HG02623 (cell line): ENCODE measurements at regions not wholly inside any gene's neighbourhood (a gene's known extent, or its start where the extent isn't known, plus 50 kb on each side); places are given as distances from the start of the nearest gene placed in this dataset.
"Not testable (repeated sequence)": the region's sequence is repeated elsewhere in the genome, so short reads cannot be mapped to it uniquely, and the experiment has no call there.

Experiments
- ATAC-seq: cut with Tn5 transposase; IDR thresholded peaks from one replicate; pipeline ENCODE4 v1.9.1; 2021; ENCODE audit warnings: moderate library complexity; ENCODE audit not compliant: unreplicated experiment

GRCh38 chr2:193845604-193846003 is 1650.9 kb upstream of the TMEFF2 start:
- ATAC-seq: no peak

GRCh38 chr2:193843675-193844074 is 1648.9 kb upstream of the TMEFF2 start:
- ATAC-seq: no peak

- no peak for ATAC-seq
Measured at GRCh38 chr2:193841384-193842150, 1646.8 kb upstream of the TMEFF2 start.

- ATAC-seq: no peak
Measured at GRCh38 chr2:193837111-193837738, 1642.5 kb upstream of the TMEFF2 start.

- not testable (repeated sequence) for ATAC-seq
Measured at GRCh38 chr2:193836424-193837006, 1641.8 kb upstream of the TMEFF2 start.

- not testable (repeated sequence) for ATAC-seq
Measured at GRCh38 chr2:193833895-193834294, 1639.2 kb upstream of the TMEFF2 start.

GRCh38 chr2:193824474-193824873 is 1629.7 kb upstream of the TMEFF2 start:
- ATAC-seq: no peak

GRCh38 chr2:193818801-193819499 is 1624.2 kb upstream of the TMEFF2 start:
- no peak for ATAC-seq

DNA sequence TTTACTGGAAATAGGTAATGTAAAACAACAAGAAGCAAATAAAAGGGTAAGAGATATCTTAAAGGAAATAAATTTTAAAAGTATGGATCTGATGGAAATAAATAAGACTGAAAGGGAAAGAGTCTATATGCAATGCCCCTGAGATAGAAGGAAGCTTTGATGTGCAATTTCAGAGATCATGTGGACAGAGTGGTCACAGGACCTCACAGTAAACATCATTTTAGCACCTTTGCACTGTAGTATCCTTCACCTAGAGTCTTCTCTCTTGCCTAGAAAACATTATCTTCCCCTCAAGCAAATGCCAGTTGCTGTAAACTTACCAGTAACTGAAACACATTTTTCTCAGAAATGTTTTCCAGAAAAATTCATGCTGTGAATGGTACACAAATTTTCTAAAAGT is 1621.3 kb upstream of the TMEFF2 start:
- no peak for ATAC-seq

DNA sequence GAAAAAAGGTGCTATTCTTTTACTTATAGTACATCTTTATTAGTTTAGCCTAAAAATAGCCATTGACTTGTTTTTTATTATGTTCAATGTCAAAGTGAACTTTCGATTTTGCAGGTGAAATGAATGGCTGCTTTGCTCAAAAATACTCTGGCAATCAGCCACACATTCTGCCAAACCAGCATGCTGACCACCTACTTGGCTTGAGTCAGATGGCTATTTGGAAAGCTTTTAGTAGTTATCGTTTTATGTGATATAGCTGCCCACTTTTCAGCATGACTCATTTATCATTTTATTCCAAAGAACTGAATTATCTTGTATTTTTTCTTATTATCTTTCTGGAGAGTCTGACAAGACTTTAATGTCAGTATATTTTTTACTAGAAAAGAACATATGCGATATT is 1615.8 kb upstream of the TMEFF2 start:
- no peak for ATAC-seq

- no peak for ATAC-seq
Measured at GRCh38 chr2:193808877-193809276, 1614.1 kb upstream of the TMEFF2 start.

- ATAC-seq: no peak
Measured at GRCh38 chr2:193806088-193806774, 1611.5 kb upstream of the TMEFF2 start.

- no peak for ATAC-seq
Measured at GRCh38 chr2:193796847-193797246, 1602.1 kb upstream of the TMEFF2 start.

DNA sequence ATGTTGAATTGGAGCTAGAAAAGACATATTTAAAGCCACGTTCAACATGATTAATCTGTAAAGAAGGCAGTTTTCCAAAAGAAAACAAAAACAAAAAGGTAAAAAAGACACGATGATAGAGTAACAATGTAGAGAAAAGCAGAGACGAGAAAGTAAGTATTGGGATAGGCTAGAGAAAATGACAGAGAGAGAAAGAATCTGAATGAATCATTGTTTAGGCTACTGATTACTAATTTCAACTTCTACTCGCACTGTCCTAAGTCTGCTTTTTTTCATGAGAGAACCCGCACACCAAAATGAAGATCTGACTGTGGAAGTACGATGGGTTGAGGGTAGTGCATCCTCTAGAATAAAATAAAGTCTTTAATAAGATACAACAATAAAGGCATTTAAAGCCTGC is 1599.2 kb upstream of the TMEFF2 start:
- no peak for ATAC-seq

GRCh38 chr2:193783681-193784080 is 1588.9 kb upstream of the TMEFF2 start:
- no peak for ATAC-seq

GRCh38 chr2:193778293-193778692 is 1583.6 kb upstream of the TMEFF2 start:
- no peak for ATAC-seq

DNA sequence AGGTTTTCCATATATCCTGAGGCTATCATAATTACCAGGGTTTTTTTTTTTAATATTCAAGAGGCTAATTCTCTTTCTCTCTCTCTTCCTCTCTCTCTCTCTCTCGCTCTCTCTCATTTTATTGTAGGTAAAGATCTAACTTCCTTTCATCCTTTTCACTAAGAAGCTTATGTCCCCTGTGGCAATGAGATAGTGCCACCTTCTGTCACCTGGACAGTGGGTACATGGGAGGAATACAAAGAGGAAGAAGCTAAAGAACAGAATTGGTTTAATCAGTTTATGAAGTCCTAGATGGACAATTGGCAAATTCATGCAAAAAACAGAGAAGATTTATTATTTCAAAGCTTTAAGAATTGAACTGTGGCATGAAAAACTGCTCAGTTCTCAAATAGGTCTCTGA is 1582.3 kb upstream of the TMEFF2 start:
- no peak for ATAC-seq

- ATAC-seq: no peak
Measured at GRCh38 chr2:193774166-193774565, 1579.4 kb upstream of the TMEFF2 start.

- ATAC-seq: no peak
Measured at GRCh38 chr2:193751299-193751698, 1556.6 kb upstream of the TMEFF2 start.

GRCh38 chr2:193749485-193749884 is 1554.8 kb upstream of the TMEFF2 start:
- ATAC-seq: no peak

GRCh38 chr2:193743089-193743488 is 1548.4 kb upstream of the TMEFF2 start:
- ATAC-seq: no peak
